ENCODE measurements at regions not wholly inside any gene's neighbourhood (a gene's known extent, or its start where the extent isn't known, plus 50 kb on each side); places are given as distances from the start of the nearest gene placed in this dataset.

DNA sequence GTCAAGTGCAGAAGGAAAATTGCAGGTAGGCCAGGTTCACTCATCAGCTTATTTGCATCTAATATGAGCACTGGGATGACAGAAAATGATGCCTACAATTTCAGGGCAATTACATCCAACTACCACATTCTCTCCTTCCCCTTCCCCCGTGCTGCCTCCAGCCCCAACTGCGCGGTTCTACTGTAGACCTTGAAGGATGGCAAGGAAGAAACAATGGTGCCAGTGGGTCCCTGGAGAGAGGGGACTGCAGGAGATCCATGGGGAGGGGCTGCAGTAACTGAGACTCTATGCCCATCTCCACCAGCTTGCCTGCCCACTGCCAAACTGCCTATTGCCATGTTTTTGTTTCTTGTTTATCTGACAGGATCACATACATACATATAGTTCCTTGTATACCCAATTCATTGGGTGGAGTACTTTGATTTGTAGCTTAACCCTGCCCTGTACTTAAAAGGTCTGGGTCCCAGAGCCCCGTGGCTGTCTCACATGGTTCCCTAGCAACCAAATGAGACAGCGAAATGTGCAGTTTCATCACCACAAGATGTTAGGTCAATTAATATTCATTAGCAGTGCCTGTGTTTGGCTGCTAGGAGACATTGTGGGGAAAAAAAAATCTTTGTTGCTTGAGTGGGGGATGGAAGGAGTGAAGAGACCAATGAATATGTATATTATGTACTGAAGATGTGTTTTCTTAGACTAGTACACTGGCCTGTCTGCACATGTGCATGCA lies 253.5 kb upstream of the PLET1 start:
- DNase-seq (ENCODE audit: extremely low spot score in 2 of 2), result no peak
- no peaks in the 10 kb centered on the region for H3K4me1 ChIP-seq
- TF ChIP-seq POLR2A (IDR thresholded peaks at IDR 0.05) (no peak), POLR2AphosphoS5 (IDR thresholded peaks at IDR 0.05; ENCODE audit: insufficient read depth in 1 of 2, low read depth in 1 of 2) (no peak)
- TF ChIP-seq, protein P1, sequence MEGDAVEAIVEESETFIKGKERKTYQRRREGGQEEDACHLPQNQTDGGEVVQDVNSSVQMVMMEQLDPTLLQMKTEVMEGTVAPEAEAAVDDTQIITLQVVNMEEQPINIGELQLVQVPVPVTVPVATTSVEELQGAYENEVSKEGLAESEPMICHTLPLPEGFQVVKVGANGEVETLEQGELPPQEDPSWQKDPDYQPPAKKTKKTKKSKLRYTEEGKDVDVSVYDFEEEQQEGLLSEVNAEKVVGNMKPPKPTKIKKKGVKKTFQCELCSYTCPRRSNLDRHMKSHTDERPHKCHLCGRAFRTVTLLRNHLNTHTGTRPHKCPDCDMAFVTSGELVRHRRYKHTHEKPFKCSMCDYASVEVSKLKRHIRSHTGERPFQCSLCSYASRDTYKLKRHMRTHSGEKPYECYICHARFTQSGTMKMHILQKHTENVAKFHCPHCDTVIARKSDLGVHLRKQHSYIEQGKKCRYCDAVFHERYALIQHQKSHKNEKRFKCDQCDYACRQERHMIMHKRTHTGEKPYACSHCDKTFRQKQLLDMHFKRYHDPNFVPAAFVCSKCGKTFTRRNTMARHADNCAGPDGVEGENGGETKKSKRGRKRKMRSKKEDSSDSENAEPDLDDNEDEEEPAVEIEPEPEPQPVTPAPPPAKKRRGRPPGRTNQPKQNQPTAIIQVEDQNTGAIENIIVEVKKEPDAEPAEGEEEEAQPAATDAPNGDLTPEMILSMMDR (IDR thresholded peaks at IDR 0.05), result no peak
- H3K4me3 ChIP-seq, result no peak overlapping the region
- H3K36me3 ChIP-seq, result no peaks in the 10 kb centered on the region
- H3K27me3 ChIP-seq, result no peaks in the 10 kb centered on the region
- H3K27ac ChIP-seq, result no peak overlapping the region
- H3K9me3 ChIP-seq, result no peaks in the 10 kb centered on the region
- intact Hi-C loops (cut with DNase I), result no loop called here

- Histone ChIP-seq H3K27me3 (no peaks in the 10 kb centered on the region), H3K4me3 (no peak overlapping the region), H3K4me1 (no peaks in the 10 kb centered on the region), H3K9me3 (no peaks in the 10 kb centered on the region), H3K36me3 (no peaks in the 10 kb centered on the region), H3K27ac (no peak overlapping the region)
- intact Hi-C loops (cut with DNase I), result no loop called here
- no peak for DNase-seq (ENCODE audit: extremely low spot score in 2 of 2)
- TF ChIP-seq, protein P1 (IDR thresholded peaks at IDR 0.05), result no peak
- no peak for TF ChIP-seq POLR2AphosphoS5 (IDR thresholded peaks at IDR 0.05; ENCODE audit: insufficient read depth in 1 of 2, low read depth in 1 of 2)
- no peak for TF ChIP-seq POLR2A (IDR thresholded peaks at IDR 0.05)
Measured at GRCh38 chr11:112516261-112516660, 255.6 kb upstream of the PLET1 start.

DNA sequence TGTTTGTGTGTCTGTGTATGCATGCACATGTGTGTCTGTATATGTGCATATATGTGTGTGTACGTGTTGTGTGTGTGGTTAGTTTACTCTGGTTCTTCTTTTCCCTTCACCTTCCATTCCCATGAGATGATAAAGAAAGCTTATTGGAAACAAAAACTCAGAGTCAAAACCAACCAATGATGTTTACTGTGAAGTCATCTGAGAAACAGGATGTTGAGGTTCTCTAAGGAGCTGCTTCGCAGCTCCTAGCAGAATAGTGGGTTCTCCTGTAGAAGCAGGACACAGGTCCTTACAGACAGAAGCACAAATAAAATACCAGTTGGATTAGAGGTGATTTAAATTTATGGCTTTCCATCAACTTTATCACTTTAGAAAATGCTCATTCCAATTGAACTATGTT lies 256.1 kb upstream of the PLET1 start:
- Histone ChIP-seq H3K27ac (no peak overlapping the region), H3K4me3 (no peak overlapping the region), H3K36me3 (no peaks in the 10 kb centered on the region), H3K9me3 (no peaks in the 10 kb centered on the region), H3K4me1 (no peaks in the 10 kb centered on the region), H3K27me3 (no peaks in the 10 kb centered on the region)
- TF ChIP-seq POLR2A (IDR thresholded peaks at IDR 0.05) (no peak), POLR2AphosphoS5 (IDR thresholded peaks at IDR 0.05; ENCODE audit: insufficient read depth in 1 of 2, low read depth in 1 of 2) (no peak)
- TF ChIP-seq, protein P1 (IDR thresholded peaks at IDR 0.05), result no peak
- intact Hi-C loops (cut with DNase I), result no loop called here
- no peak for DNase-seq (ENCODE audit: extremely low spot score in 2 of 2)

GRCh38 chr11:112518371-112518770 lies 257.7 kb upstream of the PLET1 start:
- TF ChIP-seq, protein P1 (IDR thresholded peaks at IDR 0.05), result no peak
- no peak for TF ChIP-seq POLR2AphosphoS5 (IDR thresholded peaks at IDR 0.05; ENCODE audit: insufficient read depth in 1 of 2, low read depth in 1 of 2)
- no peak for TF ChIP-seq POLR2A (IDR thresholded peaks at IDR 0.05)
- no peak for DNase-seq (ENCODE audit: extremely low spot score in 2 of 2)
- Histone ChIP-seq H3K27me3 (no peaks in the 10 kb centered on the region), H3K4me1 (peaks cover 6% of the 10 kb centered on the region), H3K4me3 (no peak overlapping the region), H3K27ac (no peak overlapping the region), H3K36me3 (no peaks in the 10 kb centered on the region), H3K9me3 (no peaks in the 10 kb centered on the region)
- intact Hi-C loops (cut with DNase I), result no loop called here

GRCh38 chr11:112519751-112520150 lies 259.1 kb upstream of the PLET1 start:
- peak in 1 of 2 donors; percentile 44 for DNase-seq (ENCODE audit: extremely low spot score in 2 of 2)
- H3K27ac ChIP-seq, result no peak overlapping the region
- intact Hi-C loops (cut with DNase I), result no loop called here
- H3K36me3 ChIP-seq, result no peaks in the 10 kb centered on the region
- H3K9me3 ChIP-seq, result no peaks in the 10 kb centered on the region
- TF ChIP-seq POLR2A (IDR thresholded peaks at IDR 0.05), result no peak
- TF ChIP-seq, protein P1 (IDR thresholded peaks at IDR 0.05), result no peak
- no peak for TF ChIP-seq POLR2AphosphoS5 (IDR thresholded peaks at IDR 0.05; ENCODE audit: insufficient read depth in 1 of 2, low read depth in 1 of 2)
- no peaks in the 10 kb centered on the region for H3K27me3 ChIP-seq
- H3K4me3 ChIP-seq, result no peak overlapping the region
- H3K4me1 ChIP-seq, result peaks cover 20% of the 10 kb centered on the region

Data from vagina (tissue), 2 donors.